Left lung (tissue), 4 donors: ENCODE measurements at regions not wholly inside any gene's neighbourhood (a gene's known extent, or its start where the extent isn't known, plus 50 kb on each side); places are given as distances from the start of the nearest gene placed in this dataset.

Experiments used
- ATAC-seq: fragments of 200-7000 bp; cut with Tn5 transposase; one replicate; pipeline ENCODE4 v1.9.1; 2020; ENCODE audit warnings: moderate library complexity
- DNase-seq, 4 donors: peaks; one replicate each; pipeline ENCODE4 v3.0.0-alpha.2; 2013 to 2020
- H3K27ac ChIP-seq, 2 donors: fragments of 200-600 bp; sonication (generic) in 1 of 2; one replicate each; pipeline versions ENCODE4 v1.5.0 to v1.8.0; 2020 to 2021
- H3K27me3 ChIP-seq, 2 donors: fragments of 200-600 bp; sonication (generic) in 1 of 2; one replicate each; pipeline versions ENCODE4 v1.5.0 to v1.8.0; 2020 to 2021
- H3K36me3 ChIP-seq, 2 donors: fragments of 200-600 bp; sonication (generic) in 1 of 2; one replicate each; pipeline versions ENCODE4 v1.5.0 to v1.8.0; 2020 to 2021
- H3K4me1 ChIP-seq, 2 donors: fragments of 200-600 bp; one replicate each; pipeline ENCODE4 v1.8.0; 2021
- H3K4me3 ChIP-seq, 2 donors: fragments of 200-600 bp; sonication (generic) in 1 of 2; one replicate each; pipeline versions ENCODE4 v1.5.0 to v1.8.0; 2020 to 2021; ENCODE audit warnings: mild to moderate bottlenecking in 1 of 2
- H3K9me3 ChIP-seq, 2 donors: fragments of 200-600 bp; sonication (generic) in 1 of 2; one replicate each; pipeline versions ENCODE4 v1.5.0 to v1.8.0; 2020 to 2021
- intact Hi-C, 2 donors: fragments of 100-400 bp; cut with DNase I; formaldehyde crosslinking; loops; one replicate each; pipeline versions ENCODE4 v1.11.2 to v1.14.2; 2022
- TF ChIP-seq, protein P1 (sequence below), 2 donors: fragments of 200-600 bp; sonication (generic) in 1 of 2; IDR thresholded peaks; one replicate each; pipeline versions ENCODE4 v1.5.0 to v1.8.0; 2021; ENCODE audit warnings: antibody characterized with exemption in 2 of 2
- donor health status: DM: no; HTN: yes; CAD: no.
- donor health status: DM: no; HTN: no; CAD: no.

DNA sequence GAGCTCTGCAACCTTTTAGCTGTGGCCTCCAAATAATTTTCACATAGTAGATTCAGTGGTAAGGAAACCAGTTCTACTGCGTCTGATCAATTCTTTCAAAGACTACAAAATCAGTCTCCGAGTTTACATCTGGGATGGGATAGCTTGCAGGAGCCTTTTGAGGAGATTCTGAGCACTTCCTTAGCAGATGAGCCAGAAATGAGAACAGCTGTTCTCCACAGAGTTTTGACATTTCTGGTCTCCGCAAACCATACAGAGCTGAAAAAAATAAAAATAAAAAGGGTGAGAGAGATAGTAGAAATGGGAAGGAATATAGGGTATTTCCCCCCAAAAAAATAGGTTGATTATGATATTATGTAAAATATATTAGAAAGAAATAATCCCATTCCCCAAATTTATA, 119.3 kb downstream of the LYPLAL1 start:
- H3K27ac ChIP-seq: peak overlapping the region in 1 of 2 donors; percentile 10
- H3K4me1 ChIP-seq: no peaks in the 10 kb centered on the region
- no peaks in the 10 kb centered on the region for H3K36me3 ChIP-seq
- ATAC-seq (peak; percentile 32), DNase-seq (peak in 1 of 4 donors; percentile 62)
- no peak overlapping the region for H3K4me3 ChIP-seq
- H3K27me3 ChIP-seq: no peaks in the 10 kb centered on the region
- TF ChIP-seq, protein P1, sequence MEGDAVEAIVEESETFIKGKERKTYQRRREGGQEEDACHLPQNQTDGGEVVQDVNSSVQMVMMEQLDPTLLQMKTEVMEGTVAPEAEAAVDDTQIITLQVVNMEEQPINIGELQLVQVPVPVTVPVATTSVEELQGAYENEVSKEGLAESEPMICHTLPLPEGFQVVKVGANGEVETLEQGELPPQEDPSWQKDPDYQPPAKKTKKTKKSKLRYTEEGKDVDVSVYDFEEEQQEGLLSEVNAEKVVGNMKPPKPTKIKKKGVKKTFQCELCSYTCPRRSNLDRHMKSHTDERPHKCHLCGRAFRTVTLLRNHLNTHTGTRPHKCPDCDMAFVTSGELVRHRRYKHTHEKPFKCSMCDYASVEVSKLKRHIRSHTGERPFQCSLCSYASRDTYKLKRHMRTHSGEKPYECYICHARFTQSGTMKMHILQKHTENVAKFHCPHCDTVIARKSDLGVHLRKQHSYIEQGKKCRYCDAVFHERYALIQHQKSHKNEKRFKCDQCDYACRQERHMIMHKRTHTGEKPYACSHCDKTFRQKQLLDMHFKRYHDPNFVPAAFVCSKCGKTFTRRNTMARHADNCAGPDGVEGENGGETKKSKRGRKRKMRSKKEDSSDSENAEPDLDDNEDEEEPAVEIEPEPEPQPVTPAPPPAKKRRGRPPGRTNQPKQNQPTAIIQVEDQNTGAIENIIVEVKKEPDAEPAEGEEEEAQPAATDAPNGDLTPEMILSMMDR (IDR thresholded peaks at IDR 0.05): no peak
- intact Hi-C loops: no loop called here
- H3K9me3 ChIP-seq: no peaks in the 10 kb centered on the region

DNA sequence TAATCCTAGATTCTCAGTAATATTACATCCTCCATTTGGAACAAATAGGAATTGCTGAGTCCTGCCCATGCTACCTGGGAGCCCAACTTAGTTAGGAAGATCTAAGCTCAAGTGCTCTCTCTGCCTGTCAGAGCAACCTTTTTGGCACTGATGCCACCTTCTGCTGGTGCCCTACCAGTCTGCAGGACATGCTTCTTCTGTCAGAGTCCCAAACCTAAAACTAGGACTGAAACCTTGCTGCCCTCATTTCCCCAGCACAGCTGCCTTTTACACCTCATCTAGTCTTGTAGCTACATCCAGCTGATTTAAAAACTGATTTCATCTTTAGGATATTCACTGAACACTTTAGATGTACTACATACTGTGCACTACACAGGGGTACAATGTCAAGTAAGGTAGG, 118.7 kb downstream of the LYPLAL1 start:
- Histone ChIP-seq H3K27ac (no peak overlapping the region), H3K27me3 (no peaks in the 10 kb centered on the region), H3K9me3 (no peaks in the 10 kb centered on the region), H3K4me1 (no peaks in the 10 kb centered on the region), H3K36me3 (no peaks in the 10 kb centered on the region), H3K4me3 (no peak overlapping the region)
- no peak for ATAC-seq
- DNase-seq: no peak
- TF ChIP-seq, protein P1 (IDR thresholded peaks at IDR 0.05): no peak
- intact Hi-C loops: no loop called here

DNA sequence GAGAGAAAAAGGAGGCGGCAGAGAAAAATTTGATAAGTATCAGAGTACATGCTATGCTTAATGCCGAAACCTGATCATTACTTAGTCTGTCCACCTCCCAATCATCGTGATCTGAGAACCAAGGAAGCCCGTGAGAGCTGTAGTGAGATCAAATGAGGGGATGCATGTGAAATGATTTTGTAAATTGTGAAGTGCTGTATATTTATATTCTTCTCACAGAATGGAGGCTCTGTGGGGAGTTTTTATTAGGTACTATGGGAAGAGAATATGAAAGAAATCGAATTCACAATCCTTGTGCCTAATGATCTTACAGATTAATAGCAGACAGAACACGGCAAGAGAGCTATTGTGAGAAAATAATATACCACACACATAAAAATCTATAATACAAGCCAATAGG, 115.5 kb downstream of the LYPLAL1 start:
- H3K27me3 ChIP-seq: no peaks in the 10 kb centered on the region
- TF ChIP-seq, protein P1 (IDR thresholded peaks at IDR 0.05): no peak
- ATAC-seq (no peak), DNase-seq (no peak)
- no peak overlapping the region for H3K27ac ChIP-seq
- H3K9me3 ChIP-seq: no peaks in the 10 kb centered on the region
- H3K36me3 ChIP-seq: no peaks in the 10 kb centered on the region
- H3K4me3 ChIP-seq: no peak overlapping the region
- intact Hi-C loops: no loop called here
- H3K4me1 ChIP-seq: no peaks in the 10 kb centered on the region

DNA sequence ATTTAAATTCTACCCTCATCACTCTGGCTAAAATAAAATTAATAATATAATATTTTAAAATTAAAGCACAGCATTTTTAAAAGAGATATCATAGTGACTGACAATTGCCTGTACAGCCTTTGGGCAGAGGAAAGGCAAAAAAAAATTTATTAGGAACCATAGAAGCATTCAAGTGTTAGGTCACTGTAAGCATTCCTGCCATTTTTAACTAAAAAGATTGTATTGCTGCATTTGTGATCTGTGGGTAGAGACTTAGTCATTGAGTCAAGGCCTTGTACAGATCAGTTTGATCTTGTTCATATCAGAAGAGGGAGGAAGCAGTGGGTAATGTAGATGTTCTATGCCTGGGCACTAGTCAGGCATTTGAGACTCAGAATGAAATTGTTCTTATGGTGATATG, 109.9 kb downstream of the LYPLAL1 start:
- Histone ChIP-seq H3K36me3 (no peaks in the 10 kb centered on the region), H3K27me3 (no peaks in the 10 kb centered on the region), H3K4me3 (no peak overlapping the region), H3K4me1 (no peaks in the 10 kb centered on the region), H3K9me3 (no peaks in the 10 kb centered on the region), H3K27ac (no peak overlapping the region)
- no peak for DNase-seq
- intact Hi-C loops: no loop called here
- TF ChIP-seq, protein P1 (IDR thresholded peaks at IDR 0.05): no peak
- no peak for ATAC-seq

DNA sequence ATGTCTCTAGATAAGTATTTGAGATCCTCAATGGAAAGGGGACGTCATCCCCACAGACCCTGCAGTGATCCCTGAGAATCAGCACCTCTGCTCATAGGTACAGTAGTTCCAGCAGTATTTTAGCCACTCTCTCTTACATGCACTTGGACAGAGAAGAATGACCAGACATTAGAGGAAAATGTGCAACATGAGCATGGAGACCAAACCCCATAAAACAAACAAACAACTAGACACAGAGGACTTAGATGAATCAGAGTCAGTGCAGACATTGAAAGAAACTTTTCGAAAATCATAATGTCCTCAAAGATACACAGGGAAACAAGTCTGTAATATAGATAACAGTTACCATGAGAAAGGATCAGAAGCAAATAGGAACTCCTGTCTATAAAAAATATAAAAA, 108.2 kb downstream of the LYPLAL1 start:
- no peaks in the 10 kb centered on the region for H3K9me3 ChIP-seq
- H3K4me1 ChIP-seq: no peaks in the 10 kb centered on the region
- ATAC-seq: no peak
- TF ChIP-seq, protein P1 (IDR thresholded peaks at IDR 0.05): no peak
- H3K4me3 ChIP-seq: no peak overlapping the region
- H3K27ac ChIP-seq: no peak overlapping the region
- no peaks in the 10 kb centered on the region for H3K36me3 ChIP-seq
- no peaks in the 10 kb centered on the region for H3K27me3 ChIP-seq
- DNase-seq: no peak
- intact Hi-C loops: no loop called here
